ENCODE measurements at regions not wholly inside any gene's neighbourhood (a gene's known extent, or its start where the extent isn't known, plus 50 kb on each side); places are given as distances from the start of the nearest gene placed in this dataset.
A peak's percentile ranks its signal among the peaks of the same experiment; 100 is the strongest.

DNA sequence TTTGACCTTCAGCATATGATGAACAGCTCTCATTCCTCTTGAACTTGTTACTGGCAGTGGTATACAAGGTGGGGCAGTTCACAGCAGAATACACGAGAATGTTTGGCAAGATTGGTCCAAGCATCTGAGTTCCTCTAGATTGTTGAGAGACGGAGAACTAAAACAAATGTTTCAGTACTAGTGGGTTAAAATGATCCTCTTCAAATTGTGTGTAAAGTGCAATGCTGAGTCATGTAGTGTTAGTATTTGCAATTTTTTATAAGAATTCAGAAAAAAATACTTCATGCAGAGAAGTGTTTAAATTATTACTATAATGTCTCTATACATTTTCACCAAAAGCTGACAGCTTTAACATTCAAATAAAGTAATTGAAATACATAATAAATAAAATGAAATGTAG lies 879.8 kb downstream of the TFAP2A start:
- in situ Hi-C loops (cut with MboI; ENCODE audit: low sequenced_read_pairs): loop anchor here (25.0 kb wide), 2 partner anchors 548 to 877 kb away; partner anchors contain the start of gene TFAP2A

More for the DNA sequence above, 879.8 kb downstream of the TFAP2A start:
- H4K8ac ChIP-seq (ENCODE audit: low read depth in 2 of 2, low read length in 2 of 2): no peak overlapping the region
- H3K4me1 ChIP-seq (ENCODE audit: control insufficient read depth, insufficient read depth, low read length): no peaks in the 10 kb centered on the region
- DNase-seq (no peak), ATAC-seq (ENCODE audit: low read depth) (peak; percentile 51; the same call in 1 of the 2 replicates)
- H2AK5ac ChIP-seq (ENCODE audit: low read depth, low read length): no peak overlapping the region
- no peaks in the 10 kb centered on the region for H3K27me3 ChIP-seq (ENCODE audit: control insufficient read depth, insufficient read depth, low read length)
- H3K4me2 ChIP-seq (ENCODE audit: low read depth, low read length): no peak overlapping the region
- no peak overlapping the region for H2BK5ac ChIP-seq (ENCODE audit: low read depth, low read length, poor library complexity, severe bottlenecking)
- no peaks in the 10 kb centered on the region for H4K20me1 ChIP-seq (ENCODE audit: insufficient read depth, low read length)
- H2BK20ac ChIP-seq (ENCODE audit: low read depth, low read length): peak overlapping the region; percentile 12; the same call in 1 of the 2 replicates
- intact Hi-C loops (cut with micrococcal nuclease): no loop called here
- no peaks in the 10 kb centered on the region for H3K79me1 ChIP-seq (ENCODE audit: low read depth in 1 of 2, low read length in 2 of 2)
- no peak overlapping the region for H3K4ac ChIP-seq (ENCODE audit: low read depth, low read length)
- no peak overlapping the region for H3K23ac ChIP-seq (ENCODE audit: low read depth, low read length)
- WGBS, 2 experiments (ENCODE audit: extremely low coverage in 2 of 2, insufficient read length in 1 of 2): no CpG with 5 or more reads among the region's 2 CpGs
- H3K14ac ChIP-seq (replicated peaks; ENCODE audit: low read depth, low read length): no peak overlapping the region
- H2AK9ac ChIP-seq (replicated peaks; ENCODE audit: low read depth, low read length, poor library complexity): no peak overlapping the region
- dilution Hi-C loops (cut with HindIII; ENCODE audit: low sequenced_read_pairs, unreplicated experiment): no loop called here
- H4K91ac ChIP-seq (ENCODE audit: insufficient read depth, low read depth, low read length): no peak overlapping the region
- POLR2A ChIA-PET (ENCODE audit: unreplicated experiment): no interaction called here
- peaks cover 3% of the 10 kb centered on the region; the same call in 1 of the 2 replicates for H3K9me1 ChIP-seq (ENCODE audit: insufficient read depth, low read length)
- CTCF ChIA-PET: no interaction called here
- no peaks in the 10 kb centered on the region for H3K9me3 ChIP-seq (ENCODE audit: control insufficient read depth, insufficient read depth, low read length)
- no peak overlapping the region for H2BK120ac ChIP-seq (ENCODE audit: low read depth, low read length)
- H3K18ac ChIP-seq (ENCODE audit: low read depth, low read length): peak overlapping the region; percentile 57; the same call in 1 of the 2 replicates
- H3K27ac ChIP-seq (ENCODE audit: insufficient read depth, low read length): no peak overlapping the region
- no TSS peak for BruUV-seq (replicated peaks)
- TF ChIP-seq NFE2L2 (IDR thresholded peaks at IDR 0.05; ENCODE audit: low read depth, low read length): peak; percentile 69; the same call in 1 of the 2 replicates
- no peak for TF ChIP-seq MAZ (IDR thresholded peaks at IDR 0.05; ENCODE audit: borderline replicate concordance, low read depth, low read length)
- no peak overlapping the region for H4K5ac ChIP-seq (ENCODE audit: low read depth, low read length)
- H3K56ac ChIP-seq (ENCODE audit: extremely low read depth, insufficient read depth, low read length): no peak overlapping the region
- H3K36me3 ChIP-seq (ENCODE audit: control insufficient read depth, insufficient read depth, low read length): no peaks in the 10 kb centered on the region
- H2AFZ ChIP-seq (replicated peaks; ENCODE audit: low read length, poor library complexity): no peak overlapping the region
- H2BK15ac ChIP-seq (ENCODE audit: low read depth, low read length): no peak overlapping the region
- no peak overlapping the region for H3K4me3 ChIP-seq (ENCODE audit: insufficient read depth, low read depth, low read length)
- H3K9ac ChIP-seq (ENCODE audit: low read depth, low read length): no peak overlapping the region
